ENCODE measurements at regions not wholly inside any gene's neighbourhood (a gene's known extent, or its start where the extent isn't known, plus 50 kb on each side); places are given as distances from the start of the nearest gene placed in this dataset.

- TF ChIP-seq NFATC4 (CRISPR knock-in tag; IDR thresholded peaks at IDR 0.05): no peak
- no peak for TF ChIP-seq ERG (CRISPR knock-in tag; IDR thresholded peaks at IDR 0.05)
- TF ChIP-seq ZNF423 (CRISPR knock-in tag; IDR thresholded peaks at IDR 0.05): no peak
- no peak for TF ChIP-seq PRRX2 (CRISPR knock-in tag; IDR thresholded peaks at IDR 0.05)
- no peak for TF ChIP-seq IRF2 (CRISPR knock-in tag; IDR thresholded peaks at IDR 0.05; ENCODE audit: borderline replicate concordance, low read depth)
- TF ChIP-seq ESRRA (CRISPR knock-in tag; IDR thresholded peaks at IDR 0.05; ENCODE audit: borderline replicate concordance): no peak
- TF ChIP-seq GTF2I (CRISPR knock-in tag; conservative IDR thresholded peaks at IDR 0.05): no peak
- no peak for TF ChIP-seq MAX (CRISPR knock-in tag; IDR thresholded peaks at IDR 0.05)
- TF ChIP-seq E2F4 (CRISPR knock-in tag; IDR thresholded peaks at IDR 0.05; ENCODE audit: borderline replicate concordance, low read depth): no peak
- TF ChIP-seq USF1 (CRISPR knock-in tag; IDR thresholded peaks at IDR 0.05): no peak
- no peak for TF ChIP-seq ATF3 (CRISPR knock-in tag; conservative IDR thresholded peaks at IDR 0.05)
- CTCF ChIA-PET: no interaction called here
- DNase-seq (ENCODE audit: low spot score): no peak
- H3K27ac Mint-ChIP-seq: no peak overlapping the region
- H3K36me3 Mint-ChIP-seq: no peaks in the 10 kb centered on the region
- no peaks in the 10 kb centered on the region for H3K4me1 Mint-ChIP-seq
- POLR2A ChIA-PET: no interaction called here
- no peak for ATAC-seq
- H3K27me3 Mint-ChIP-seq (ENCODE audit: low read depth): no peaks in the 10 kb centered on the region
- no peaks in the 10 kb centered on the region for H3K9me3 Mint-ChIP-seq
- H3K4me3 Mint-ChIP-seq: no peak overlapping the region
Observed at GRCh38 chr22:46096051-46096450, 54.3 kb upstream of the PPARA start.

- no peak overlapping the region for H3K4me3 Mint-ChIP-seq
- DNase-seq (ENCODE audit: low spot score): no peak
- POLR2A ChIA-PET: no interaction called here
- no peaks in the 10 kb centered on the region for H3K9me3 Mint-ChIP-seq
- H3K4me1 Mint-ChIP-seq: no peaks in the 10 kb centered on the region
- no peak overlapping the region for H3K27ac Mint-ChIP-seq
- CTCF ChIA-PET: interaction anchor here (1.2 kb wide), 1 partner anchor 90 kb away, joined by 6 read pairs; no protein-coding TSS in a partner anchor
- H3K27me3 Mint-ChIP-seq (ENCODE audit: low read depth): no peaks in the 10 kb centered on the region
- no peaks in the 10 kb centered on the region for H3K36me3 Mint-ChIP-seq
- no peak for ATAC-seq
- TF ChIP-seq SMAD3 (CRISPR knock-in tag; IDR thresholded peaks at IDR 0.05; ENCODE audit: borderline replicate concordance): no peak
- no peak for TF ChIP-seq FOXP4 (CRISPR knock-in tag; IDR thresholded peaks at IDR 0.05)
- no peak for TF ChIP-seq ELF4 (CRISPR knock-in tag; IDR thresholded peaks at IDR 0.05; ENCODE audit: low read depth)
- TF ChIP-seq JUN (CRISPR knock-in tag; IDR thresholded peaks at IDR 0.05): no peak
- TF ChIP-seq ARID4B (CRISPR knock-in tag; IDR thresholded peaks at IDR 0.05; ENCODE audit: borderline replicate concordance): no peak
- no peak for TF ChIP-seq RELA (CRISPR knock-in tag; IDR thresholded peaks at IDR 0.05; ENCODE audit: borderline replicate concordance)
- no peak for TF ChIP-seq MLX (CRISPR knock-in tag; IDR thresholded peaks at IDR 0.05)
- TF ChIP-seq STAT6 (CRISPR knock-in tag; conservative IDR thresholded peaks at IDR 0.05; ENCODE audit: low read depth): no peak
- TF ChIP-seq GABPB1 (CRISPR knock-in tag; IDR thresholded peaks at IDR 0.05): no peak
- TF ChIP-seq ZBTB21 (CRISPR knock-in tag; IDR thresholded peaks at IDR 0.05; ENCODE audit: borderline replicate concordance): no peak
Observed at GRCh38 chr22:46096706-46097230, 53.6 kb upstream of the PPARA start.
